ENCODE measurements at regions not wholly inside any gene's neighbourhood (a gene's known extent, or its start where the extent isn't known, plus 50 kb on each side); places are given as distances from the start of the nearest gene placed in this dataset.
"Not testable (repeated sequence)": the region's sequence is repeated elsewhere in the genome, so short reads cannot be mapped to it uniquely, and the experiment has no call there.

DNA sequence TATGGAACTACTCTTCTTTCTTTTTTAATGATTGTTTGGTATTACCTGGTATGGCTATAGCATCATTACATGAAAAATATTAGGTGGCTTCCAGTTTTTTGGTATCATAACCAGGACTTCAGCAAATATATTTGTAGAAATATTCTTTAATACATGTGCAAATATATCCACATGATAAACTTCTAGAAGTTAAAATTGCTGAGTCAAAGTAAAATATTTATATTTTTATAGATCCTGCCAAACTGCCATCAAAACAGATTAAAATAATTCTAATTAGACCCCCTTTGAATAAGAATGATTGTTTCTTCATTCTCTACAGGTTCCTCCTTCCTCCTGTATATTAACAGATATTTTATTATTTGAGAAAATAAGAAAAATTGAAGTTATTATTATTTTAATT lies 708.5 kb upstream of the INTU start:
- no peak for DNase-seq
- H3K4me3 ChIP-seq (ENCODE audit: low read depth, low read length), result no peak overlapping the region
- TF ChIP-seq, protein P1, sequence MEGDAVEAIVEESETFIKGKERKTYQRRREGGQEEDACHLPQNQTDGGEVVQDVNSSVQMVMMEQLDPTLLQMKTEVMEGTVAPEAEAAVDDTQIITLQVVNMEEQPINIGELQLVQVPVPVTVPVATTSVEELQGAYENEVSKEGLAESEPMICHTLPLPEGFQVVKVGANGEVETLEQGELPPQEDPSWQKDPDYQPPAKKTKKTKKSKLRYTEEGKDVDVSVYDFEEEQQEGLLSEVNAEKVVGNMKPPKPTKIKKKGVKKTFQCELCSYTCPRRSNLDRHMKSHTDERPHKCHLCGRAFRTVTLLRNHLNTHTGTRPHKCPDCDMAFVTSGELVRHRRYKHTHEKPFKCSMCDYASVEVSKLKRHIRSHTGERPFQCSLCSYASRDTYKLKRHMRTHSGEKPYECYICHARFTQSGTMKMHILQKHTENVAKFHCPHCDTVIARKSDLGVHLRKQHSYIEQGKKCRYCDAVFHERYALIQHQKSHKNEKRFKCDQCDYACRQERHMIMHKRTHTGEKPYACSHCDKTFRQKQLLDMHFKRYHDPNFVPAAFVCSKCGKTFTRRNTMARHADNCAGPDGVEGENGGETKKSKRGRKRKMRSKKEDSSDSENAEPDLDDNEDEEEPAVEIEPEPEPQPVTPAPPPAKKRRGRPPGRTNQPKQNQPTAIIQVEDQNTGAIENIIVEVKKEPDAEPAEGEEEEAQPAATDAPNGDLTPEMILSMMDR (IDR thresholded peaks at IDR 0.05; ENCODE audit: low read depth, low read length, missing control alignments), result no peak
- in situ Hi-C loops (cut with HindIII; ENCODE audit: low pct_ligation_motif_present, low sequenced_read_pairs), result no loop called here
- no peaks in the 10 kb centered on the region for H3K27me3 ChIP-seq (replicated peaks)
- H3K27ac ChIP-seq, result no peak overlapping the region
- no peaks in the 10 kb centered on the region for H3K36me3 ChIP-seq (replicated peaks)

DNA sequence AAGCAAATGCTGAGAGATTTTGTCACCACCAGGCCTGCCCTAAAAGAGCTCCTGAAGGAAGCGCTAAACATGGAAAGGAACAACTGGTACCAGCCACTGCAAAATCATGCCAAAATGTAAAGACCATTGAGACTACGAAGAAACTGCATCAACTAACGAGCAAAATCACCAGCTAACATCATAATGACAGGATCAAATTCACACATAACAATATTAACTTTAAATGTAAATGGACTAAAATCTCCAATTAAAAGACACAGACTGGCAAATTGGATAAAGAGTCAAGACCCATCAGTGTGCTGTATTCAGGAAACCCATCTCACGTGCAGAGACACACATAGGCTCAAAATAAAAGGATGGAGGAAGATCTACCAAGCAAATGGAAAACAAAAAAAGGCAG lies 702.7 kb upstream of the INTU start:
- in situ Hi-C loops (cut with HindIII; ENCODE audit: low pct_ligation_motif_present, low sequenced_read_pairs); DNase-seq: not testable (repeated sequence)

DNA sequence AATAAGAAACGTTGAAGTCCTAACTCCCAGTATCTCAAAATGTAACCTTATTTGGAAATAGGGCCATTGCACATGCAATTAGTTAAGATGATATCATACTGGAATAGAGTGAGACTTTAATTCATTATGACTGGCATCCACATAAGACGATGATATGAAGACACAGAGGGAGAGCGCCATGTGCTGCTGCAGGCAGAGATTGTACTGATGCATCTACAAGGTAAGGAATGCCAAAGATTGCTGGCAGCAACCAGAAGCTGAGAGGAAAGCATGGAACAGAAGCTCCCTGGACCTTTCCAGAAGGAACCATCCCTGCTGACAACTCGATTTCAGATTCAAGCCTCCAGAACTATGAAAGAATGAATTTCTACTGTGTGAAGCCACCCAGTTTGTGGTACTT lies 697.0 kb upstream of the INTU start:
- no peak for DNase-seq
- TF ChIP-seq, protein P1 (IDR thresholded peaks at IDR 0.05; ENCODE audit: low read depth, low read length, missing control alignments), result no peak
- in situ Hi-C loops (cut with HindIII; ENCODE audit: low pct_ligation_motif_present, low sequenced_read_pairs), result no loop called here
- no peak overlapping the region for H3K4me3 ChIP-seq (ENCODE audit: low read depth, low read length)
- no peak overlapping the region for H3K27ac ChIP-seq
- H3K27me3 ChIP-seq (replicated peaks), result no peaks in the 10 kb centered on the region
- H3K36me3 ChIP-seq (replicated peaks), result no peaks in the 10 kb centered on the region

More for the DNA sequence above, 702.7 kb upstream of the INTU start:
- not testable (repeated sequence) for H3K4me3 ChIP-seq (ENCODE audit: low read depth, low read length); H3K27ac ChIP-seq; H3K36me3 ChIP-seq (replicated peaks); H3K27me3 ChIP-seq (replicated peaks)

DNA sequence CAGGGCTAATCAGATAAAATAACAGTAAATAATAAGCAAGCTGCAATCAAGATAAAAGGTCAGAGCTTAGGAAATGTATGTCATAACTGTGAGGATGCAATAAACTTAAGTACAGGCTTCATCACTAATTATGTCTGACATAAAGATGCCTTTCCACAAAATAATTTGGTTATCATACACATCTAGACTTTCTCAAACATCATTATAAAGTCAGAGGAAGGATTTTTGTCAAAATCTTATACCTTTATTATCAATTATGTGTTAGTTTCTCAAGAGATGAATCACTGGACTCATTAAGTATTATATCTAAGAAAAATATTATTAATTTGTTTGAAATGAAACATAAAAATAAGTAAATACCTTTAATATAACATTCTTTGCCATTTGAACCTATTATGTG lies 695.4 kb upstream of the INTU start:
- no peak for DNase-seq
- H3K4me3 ChIP-seq (ENCODE audit: low read depth, low read length), result no peak overlapping the region
- H3K27me3 ChIP-seq (replicated peaks), result no peaks in the 10 kb centered on the region
- no peaks in the 10 kb centered on the region for H3K36me3 ChIP-seq (replicated peaks)
- TF ChIP-seq, protein P1 (IDR thresholded peaks at IDR 0.05; ENCODE audit: low read depth, low read length, missing control alignments), result no peak
- in situ Hi-C loops (cut with HindIII; ENCODE audit: low pct_ligation_motif_present, low sequenced_read_pairs), result no loop called here
- H3K27ac ChIP-seq, result no peak overlapping the region

DNA sequence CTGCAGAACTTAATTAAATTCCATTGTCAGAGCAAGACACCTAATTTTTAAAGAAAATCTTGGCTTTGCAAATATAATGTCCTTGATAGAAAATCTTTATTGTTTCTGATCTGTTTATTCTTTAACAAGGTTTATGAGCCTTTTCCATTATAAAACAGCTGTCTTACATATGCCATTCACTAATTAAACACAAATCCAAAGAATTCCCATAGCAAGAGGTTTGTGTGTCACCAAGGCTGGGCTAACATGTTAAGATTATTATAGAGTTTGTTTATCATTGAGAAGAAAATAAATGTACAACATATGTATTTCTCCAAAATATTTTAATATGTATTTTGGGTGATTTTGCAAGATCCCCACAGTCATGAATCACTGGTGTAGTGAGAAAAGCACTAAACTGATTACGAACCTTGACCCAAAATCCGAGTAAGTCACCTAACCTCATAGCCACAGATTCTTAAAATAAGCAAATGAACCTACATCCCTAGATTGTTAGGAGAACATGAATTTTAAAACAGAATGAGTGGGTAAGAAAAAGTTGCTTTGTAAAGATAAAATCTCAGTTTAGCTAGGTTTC lies 694.8 kb upstream of the INTU start:
- in situ Hi-C loops (cut with HindIII; ENCODE audit: low pct_ligation_motif_present, low sequenced_read_pairs), result no loop called here
- H3K4me3 ChIP-seq (ENCODE audit: low read depth, low read length), result no peak overlapping the region
- H3K27ac ChIP-seq, result no peak overlapping the region
- H3K27me3 ChIP-seq (replicated peaks), result no peaks in the 10 kb centered on the region
- TF ChIP-seq, protein P1 (IDR thresholded peaks at IDR 0.05; ENCODE audit: low read depth, low read length, missing control alignments), result no peak
- DNase-seq, result no peak
- H3K36me3 ChIP-seq (replicated peaks), result no peaks in the 10 kb centered on the region

DNA sequence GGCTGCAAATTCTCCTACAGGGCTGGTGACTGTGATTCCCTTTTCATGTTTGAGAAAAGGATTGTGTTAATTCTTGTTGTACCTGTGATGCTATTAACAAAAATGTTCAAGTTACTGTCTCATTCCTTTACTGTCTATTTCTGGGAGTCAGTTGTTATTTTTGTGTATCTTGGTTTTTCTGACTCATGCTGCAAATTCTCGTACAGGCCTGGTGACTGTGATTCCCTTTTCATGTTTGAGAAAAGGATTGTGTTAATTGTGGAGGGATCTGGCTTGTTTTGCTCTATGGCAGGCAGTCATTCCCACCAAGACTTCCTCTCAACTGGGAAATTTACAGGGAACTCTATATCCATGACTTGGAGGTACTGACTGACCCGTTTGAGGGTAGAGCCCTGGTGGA lies 693.4 kb upstream of the INTU start:
- H3K27ac ChIP-seq, result peak overlapping the region; percentile 39

More for the DNA sequence above, 693.4 kb upstream of the INTU start:
- TF ChIP-seq, protein P1 (IDR thresholded peaks at IDR 0.05; ENCODE audit: low read depth, low read length, missing control alignments), result no peak
- peak; percentile 50 for DNase-seq
- in situ Hi-C loops (cut with HindIII; ENCODE audit: low pct_ligation_motif_present, low sequenced_read_pairs), result no loop called here
- H3K36me3 ChIP-seq (replicated peaks), result no peaks in the 10 kb centered on the region
- H3K4me3 ChIP-seq (ENCODE audit: low read depth, low read length), result no peak overlapping the region
- no peaks in the 10 kb centered on the region for H3K27me3 ChIP-seq (replicated peaks)
